Fibroblast of lung (primary cell): ENCODE measurements at regions not wholly inside any gene's neighbourhood (a gene's known extent, or its start where the extent isn't known, plus 50 kb on each side); places are given as distances from the start of the nearest gene placed in this dataset.

Experiments
- DNase-seq, 2 donors: peaks; one replicate each; pipeline versions ENCODE4 v3.0.0 to v3.0.0-alpha.2; 2010; ENCODE audit warnings: low read depth in 2 of 2
- H2AFZ ChIP-seq: 2 replicates; pipeline ENCODE4 v1.5.1; 2012; ENCODE audit warnings: low read length, control low read depth, inconsistent platforms
- H3K27ac ChIP-seq: 2 replicates; pipeline ENCODE4 v1.5.1; 2011; ENCODE audit warnings: low read length, control low read depth; ENCODE audit not compliant: insufficient read depth
- H3K27me3 ChIP-seq: 2 replicates; pipeline ENCODE4 v1.5.1; 2011; ENCODE audit warnings: mild to moderate bottlenecking, low read length; ENCODE audit not compliant: control insufficient read depth, insufficient read depth
- H3K36me3 ChIP-seq: 2 replicates; pipeline ENCODE4 v1.5.1; 2011; ENCODE audit warnings: low read length; ENCODE audit not compliant: control insufficient read depth, insufficient read depth
- H3K4me1 ChIP-seq: 2 replicates; pipeline ENCODE4 v1.5.1; 2011; ENCODE audit warnings: low read length; ENCODE audit not compliant: control insufficient read depth, insufficient read depth; ENCODE audit errors: extremely low read depth
- H3K4me2 ChIP-seq: 2 replicates; pipeline ENCODE4 v1.5.1; 2011; ENCODE audit warnings: low read length, control low read depth; ENCODE audit not compliant: insufficient read depth; ENCODE audit errors: extremely low read depth
- H3K4me3 ChIP-seq, 4 experiments: fragments of 200-600 bp in 1 of 4; sonication (generic) in 1 of 4; replicated peaks in 1 of 4; 2 replicates each; pipeline ENCODE4 v1.5.1; 2011 to 2016; ENCODE audit warnings: low read length in 4 of 4, low read depth in 3 of 4, mild to moderate bottlenecking in 3 of 4, control low read depth in 2 of 4, inconsistent platforms in 1 of 4, mixed read lengths in 1 of 4; ENCODE audit not compliant: insufficient read depth in 1 of 4; ENCODE audit errors: control extremely low read depth in 1 of 4
- H3K79me2 ChIP-seq: 2 replicates; pipeline ENCODE4 v1.5.1; 2012; ENCODE audit warnings: mild to moderate bottlenecking, low read length, inconsistent platforms; ENCODE audit not compliant: control insufficient read depth, insufficient read depth
- H3K9ac ChIP-seq: 2 replicates; pipeline ENCODE4 v1.5.1; 2011; ENCODE audit warnings: mild to moderate bottlenecking, low read length, control low read depth; ENCODE audit not compliant: insufficient read depth
- H3K9me3 ChIP-seq: 2 replicates; pipeline ENCODE4 v1.5.1; 2012; ENCODE audit warnings: low read depth, low read length; ENCODE audit not compliant: control insufficient read depth, insufficient read depth
- H4K20me1 ChIP-seq: 2 replicates; pipeline ENCODE4 v1.5.1; 2011; ENCODE audit warnings: low read length; ENCODE audit not compliant: control insufficient read depth, insufficient read depth; ENCODE audit errors: extremely low read depth
- EZH2 ChIP-seq: IDR thresholded peaks from 2 replicates; pipeline ENCODE4 v1.5.1; 2012; ENCODE audit warnings: low read length, control low read depth, mild to moderate bottlenecking; ENCODE audit errors: missing control alignments
- TF ChIP-seq, protein P1 (sequence below), 2 donors: IDR thresholded peaks in 1 of 2; conservative IDR thresholded peaks in 1 of 2; 1 replicate in 1 of 2; 2 replicates in 1 of 2; pipeline ENCODE4 v1.5.1; 2011 to 2012; ENCODE audit warnings: low read length in 2 of 2, control low read depth in 1 of 2, inconsistent platforms in 1 of 2, low read depth in 1 of 2, mild to moderate bottlenecking in 1 of 2

- no peak overlapping the region for H2AFZ ChIP-seq
- no peak for TF ChIP-seq EZH2
- TF ChIP-seq, protein P1, sequence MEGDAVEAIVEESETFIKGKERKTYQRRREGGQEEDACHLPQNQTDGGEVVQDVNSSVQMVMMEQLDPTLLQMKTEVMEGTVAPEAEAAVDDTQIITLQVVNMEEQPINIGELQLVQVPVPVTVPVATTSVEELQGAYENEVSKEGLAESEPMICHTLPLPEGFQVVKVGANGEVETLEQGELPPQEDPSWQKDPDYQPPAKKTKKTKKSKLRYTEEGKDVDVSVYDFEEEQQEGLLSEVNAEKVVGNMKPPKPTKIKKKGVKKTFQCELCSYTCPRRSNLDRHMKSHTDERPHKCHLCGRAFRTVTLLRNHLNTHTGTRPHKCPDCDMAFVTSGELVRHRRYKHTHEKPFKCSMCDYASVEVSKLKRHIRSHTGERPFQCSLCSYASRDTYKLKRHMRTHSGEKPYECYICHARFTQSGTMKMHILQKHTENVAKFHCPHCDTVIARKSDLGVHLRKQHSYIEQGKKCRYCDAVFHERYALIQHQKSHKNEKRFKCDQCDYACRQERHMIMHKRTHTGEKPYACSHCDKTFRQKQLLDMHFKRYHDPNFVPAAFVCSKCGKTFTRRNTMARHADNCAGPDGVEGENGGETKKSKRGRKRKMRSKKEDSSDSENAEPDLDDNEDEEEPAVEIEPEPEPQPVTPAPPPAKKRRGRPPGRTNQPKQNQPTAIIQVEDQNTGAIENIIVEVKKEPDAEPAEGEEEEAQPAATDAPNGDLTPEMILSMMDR (conservative IDR thresholded peaks at IDR 0.05 in 1 of 2, IDR thresholded peaks at IDR 0.05 in 1 of 2; ENCODE audit: low read depth in 1 of 2, low read length in 2 of 2): no peak
- H3K27ac ChIP-seq: no peak overlapping the region
- DNase-seq: no peak
- no peaks in the 10 kb centered on the region for H3K27me3 ChIP-seq
- H3K4me2 ChIP-seq: no peak overlapping the region
- no peak overlapping the region for H3K9ac ChIP-seq
- H3K79me2 ChIP-seq: no peaks in the 10 kb centered on the region
- H3K36me3 ChIP-seq: no peaks in the 10 kb centered on the region
- H3K4me1 ChIP-seq: no peaks in the 10 kb centered on the region
- no peaks in the 10 kb centered on the region for H3K9me3 ChIP-seq
- H3K4me3 ChIP-seq: no peak overlapping the region
- no peaks in the 10 kb centered on the region for H4K20me1 ChIP-seq
These were observed 240.0 kb upstream of the CAMK1G start for GRCh38 chr1:209343511-209343910.

DNA sequence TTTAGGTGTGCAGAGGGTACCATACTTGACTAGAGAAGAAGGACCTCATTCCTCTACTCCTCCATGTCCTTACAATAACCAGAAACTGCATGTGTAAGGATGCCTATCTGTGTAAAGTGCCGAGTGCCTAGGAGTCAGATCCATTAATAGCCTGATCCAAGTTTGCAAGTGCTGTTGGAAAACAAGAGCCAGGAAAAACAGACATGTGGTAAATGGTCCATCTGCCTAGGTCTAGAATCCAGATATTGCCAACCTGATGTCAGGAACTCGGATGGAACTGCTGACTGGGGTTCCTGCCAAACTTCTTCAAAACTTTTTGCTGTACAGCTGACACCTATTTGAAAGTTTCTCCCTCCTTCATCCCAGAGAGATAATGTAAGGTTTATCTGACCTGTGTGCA lies 239.4 kb upstream of the CAMK1G start:
- Histone ChIP-seq H2AFZ (no peak overlapping the region), H3K27ac (no peak overlapping the region), H4K20me1 (no peaks in the 10 kb centered on the region), H3K4me3 (no peak overlapping the region), H3K79me2 (no peaks in the 10 kb centered on the region), H3K27me3 (no peaks in the 10 kb centered on the region), H3K9me3 (no peaks in the 10 kb centered on the region), H3K36me3 (no peaks in the 10 kb centered on the region), H3K4me1 (no peaks in the 10 kb centered on the region), H3K9ac (no peak overlapping the region), H3K4me2 (no peak overlapping the region)
- no peak for TF ChIP-seq EZH2
- TF ChIP-seq, protein P1 (conservative IDR thresholded peaks at IDR 0.05 in 1 of 2, IDR thresholded peaks at IDR 0.05 in 1 of 2; ENCODE audit: low read depth in 1 of 2, low read length in 2 of 2): no peak
- DNase-seq: no peak

DNA sequence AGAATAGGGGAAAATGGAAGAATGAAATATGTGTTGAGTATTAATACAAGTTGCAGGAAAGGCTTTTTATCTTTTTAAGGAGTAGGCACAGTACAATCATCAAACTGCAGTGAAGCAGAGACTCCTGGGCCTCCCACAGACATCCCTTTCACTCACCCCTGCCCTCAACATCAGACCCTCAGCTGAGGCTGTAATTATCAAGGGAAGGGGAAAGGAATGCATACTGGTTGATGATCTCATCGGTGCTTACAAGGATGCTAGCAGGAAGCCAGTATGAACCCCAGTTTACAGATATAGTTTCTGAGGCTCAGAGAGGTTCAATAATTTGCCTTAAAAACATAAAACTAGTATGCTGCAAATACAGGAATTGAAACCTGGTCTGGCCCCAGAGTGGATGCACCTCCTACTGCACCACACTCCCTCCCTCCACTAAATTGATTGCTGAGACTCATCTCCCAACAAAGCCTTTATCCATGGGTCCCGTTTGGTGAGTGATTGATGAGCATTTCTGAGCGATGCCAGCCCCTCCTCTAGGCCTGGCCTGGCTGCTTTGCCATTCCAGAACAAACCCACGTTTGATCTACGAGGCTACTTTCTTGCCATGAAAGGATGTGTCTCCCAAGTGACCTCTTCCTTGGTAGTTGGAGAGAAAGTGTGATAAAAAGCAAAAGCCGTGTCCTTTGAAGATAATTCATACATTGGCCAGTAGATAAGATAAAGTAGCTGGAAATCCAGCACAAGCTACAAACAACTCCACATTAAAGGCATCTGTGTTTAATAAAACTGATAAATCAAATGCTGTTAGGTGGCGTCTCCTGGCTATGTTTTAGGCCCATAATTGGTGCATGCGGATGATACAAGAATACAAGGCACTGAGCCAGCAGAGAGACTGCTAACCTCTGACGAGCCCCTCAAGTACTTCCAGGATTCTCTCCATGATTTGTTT lies 233.9 kb upstream of the CAMK1G start:
- no peak overlapping the region for H3K4me3 ChIP-seq
- TF ChIP-seq, protein P1 (conservative IDR thresholded peaks at IDR 0.05 in 1 of 2, IDR thresholded peaks at IDR 0.05 in 1 of 2; ENCODE audit: low read depth in 1 of 2, low read length in 2 of 2): no peak
- TF ChIP-seq EZH2: no peak
- H3K27me3 ChIP-seq: no peaks in the 10 kb centered on the region
- no peaks in the 10 kb centered on the region for H3K4me1 ChIP-seq
- no peaks in the 10 kb centered on the region for H3K79me2 ChIP-seq
- DNase-seq: peak in 1 of 2 donors; percentile 74
- no peak overlapping the region for H3K4me2 ChIP-seq
- H2AFZ ChIP-seq: no peak overlapping the region
- H3K9me3 ChIP-seq: no peaks in the 10 kb centered on the region
- H3K36me3 ChIP-seq: no peaks in the 10 kb centered on the region
- no peak overlapping the region for H3K27ac ChIP-seq
- no peaks in the 10 kb centered on the region for H4K20me1 ChIP-seq
- H3K9ac ChIP-seq: no peak overlapping the region
